ENCODE measurements at regions not wholly inside any gene's neighbourhood (a gene's known extent, or its start where the extent isn't known, plus 50 kb on each side); places are given as distances from the start of the nearest gene placed in this dataset.
A peak's percentile ranks its signal among the peaks of the same experiment; 100 is the strongest.
"Not testable (repeated sequence)": the region's sequence is repeated elsewhere in the genome, so short reads cannot be mapped to it uniquely, and the experiment has no call there.

GRCh38 chr3:75446948-75447347 lies 217.2 kb upstream of the FRG2C start:
- DNase-seq (ENCODE audit: low read depth); H3K4me3 ChIP-seq (ENCODE audit: low read depth, low read length): not testable (repeated sequence)

DNA sequence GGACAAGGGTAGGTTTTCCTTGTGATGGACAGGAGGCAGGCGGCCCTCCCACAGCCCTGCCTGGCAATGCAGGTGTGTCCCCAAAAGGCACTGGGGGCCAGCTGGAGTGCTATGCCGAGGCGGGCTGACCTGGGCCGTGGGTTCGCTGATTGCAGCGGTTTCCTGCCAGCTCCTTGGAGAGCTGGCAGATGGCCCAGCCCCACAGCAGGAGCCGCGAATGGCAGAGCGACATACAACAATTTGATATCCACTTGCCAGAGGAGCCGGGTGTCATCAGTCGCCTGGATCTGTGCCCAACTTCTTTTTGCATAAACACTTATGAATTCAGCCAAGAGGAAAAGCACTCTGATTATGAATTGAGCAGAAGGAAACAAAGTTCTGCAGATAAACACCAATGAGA lies 210.8 kb upstream of the FRG2C start:
- DNase-seq (ENCODE audit: low read depth): peak; percentile 30
- H3K4me3 ChIP-seq (ENCODE audit: low read depth, low read length): not testable (repeated sequence)

DNA sequence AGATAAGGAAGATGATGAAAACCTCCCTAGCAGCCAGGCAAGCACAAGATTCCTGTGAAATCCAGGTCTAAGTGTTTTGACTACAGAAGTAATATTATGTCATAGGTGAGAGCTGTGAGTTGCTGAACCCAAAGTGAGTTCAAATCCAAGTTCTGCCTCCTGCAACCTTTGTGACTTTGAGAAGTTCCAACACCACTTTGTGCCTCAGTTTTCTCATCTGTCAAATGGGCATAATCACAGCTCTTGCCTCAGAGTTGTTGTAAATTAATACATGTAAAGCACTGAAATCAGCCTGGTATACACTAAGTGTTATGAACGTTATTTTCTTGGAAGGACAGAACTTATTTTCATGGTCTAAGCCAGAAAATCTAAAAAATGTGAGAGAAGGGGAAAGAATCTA lies 210.3 kb upstream of the FRG2C start:
- not testable (repeated sequence) for H3K4me3 ChIP-seq (ENCODE audit: low read depth, low read length); DNase-seq (ENCODE audit: low read depth)

DNA sequence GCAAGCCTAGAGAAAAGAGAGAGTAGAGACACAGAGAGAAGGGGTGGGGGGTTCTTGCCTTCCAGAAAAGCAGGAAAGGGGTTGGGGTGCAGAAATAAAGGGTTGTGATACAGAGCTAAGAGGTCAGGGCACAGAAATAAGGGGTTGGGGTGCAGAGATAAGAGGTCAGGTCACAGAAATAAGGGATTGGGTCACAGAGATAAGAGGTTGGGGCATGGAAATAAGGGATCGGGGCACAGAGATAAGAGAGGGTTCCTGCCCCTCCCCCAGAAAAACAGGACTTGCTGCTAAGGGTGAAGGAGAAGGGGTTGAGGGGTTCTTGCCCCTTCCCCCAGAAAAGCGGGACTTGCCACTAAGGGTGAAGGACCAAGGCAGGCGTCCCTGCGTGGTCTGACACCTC lies 189.6 kb upstream of the FRG2C start:
- not testable (repeated sequence) for H3K4me3 ChIP-seq (ENCODE audit: low read depth, low read length); DNase-seq (ENCODE audit: low read depth)

- peak; percentile 0 for DNase-seq (ENCODE audit: low read depth)
- not testable (repeated sequence) for H3K4me3 ChIP-seq (ENCODE audit: low read depth, low read length)
These were observed 167.5 kb upstream of the FRG2C start for GRCh38 chr3:75496600-75496999.

DNA sequence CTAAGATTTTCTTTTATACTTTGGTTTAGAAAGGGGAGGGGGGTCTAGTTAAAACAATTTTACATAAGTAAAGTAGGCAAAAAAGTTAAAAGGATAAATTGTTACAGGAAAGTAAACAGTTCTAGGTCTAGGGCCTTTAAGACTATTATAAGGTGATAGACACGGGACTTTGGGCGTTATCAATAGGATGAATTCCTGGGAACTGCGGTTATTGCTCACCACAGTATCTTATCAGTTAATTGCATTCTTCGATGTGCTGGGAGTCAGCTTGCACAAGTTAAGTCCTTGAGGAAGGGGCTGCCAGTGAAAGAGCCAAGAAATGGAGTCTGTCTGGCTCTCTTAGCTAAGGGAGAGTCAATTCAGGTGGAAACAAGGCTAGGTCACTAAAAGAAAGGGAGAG lies 163.8 kb upstream of the FRG2C start:
- not testable (repeated sequence) for H3K4me3 ChIP-seq (ENCODE audit: low read depth, low read length); DNase-seq (ENCODE audit: low read depth)

GRCh38 chr3:75502171-75502570 lies 162.0 kb upstream of the FRG2C start:
- H3K4me3 ChIP-seq (ENCODE audit: low read depth, low read length); DNase-seq (ENCODE audit: low read depth): not testable (repeated sequence)

- DNase-seq (ENCODE audit: low read depth): peak; percentile 43
- TF ChIP-seq CTCF (conservative IDR thresholded peaks at IDR 0.05; ENCODE audit: low read depth, low read length): peak; percentile 37
These were observed 161.1 kb upstream of the FRG2C start for GRCh38 chr3:75502769-75503756.

GRCh38 chr3:75506603-75507002 lies 157.5 kb upstream of the FRG2C start:
- no peak overlapping the region for H3K4me3 ChIP-seq (ENCODE audit: low read depth, low read length)
- DNase-seq (ENCODE audit: low read depth): no peak
- TF ChIP-seq CTCF (conservative IDR thresholded peaks at IDR 0.05; ENCODE audit: low read depth, low read length): no peak

More at GRCh38 chr3:75502769-75503756, 161.1 kb upstream of the FRG2C start:
- peak overlapping the region; percentile 10 for H3K4me3 ChIP-seq (ENCODE audit: low read depth, low read length)

GRCh38 chr3:75507956-75508355 lies 156.2 kb upstream of the FRG2C start:
- H3K4me3 ChIP-seq (ENCODE audit: low read depth, low read length); DNase-seq (ENCODE audit: low read depth): not testable (repeated sequence)

DNA sequence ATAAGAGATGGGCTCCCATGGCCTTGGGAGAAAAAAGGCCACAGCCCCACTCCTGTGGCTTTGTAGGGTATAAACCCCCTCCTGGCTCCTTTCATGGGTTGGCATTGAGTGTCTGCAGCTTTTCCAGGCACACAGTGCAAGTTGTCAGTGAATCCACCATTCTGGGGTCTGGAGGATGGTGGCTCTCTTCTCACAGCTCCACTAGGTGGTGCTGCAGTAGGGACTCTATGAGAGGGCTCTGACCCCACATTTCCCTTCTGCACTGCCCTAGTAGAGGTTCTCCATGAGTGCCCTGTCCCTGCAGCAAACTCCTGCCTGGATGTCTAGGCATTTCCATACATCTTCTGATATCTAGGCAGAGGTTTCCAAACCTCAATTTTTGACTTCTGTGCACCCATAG lies 136.5 kb upstream of the FRG2C start:
- DNase-seq (ENCODE audit: low read depth); H3K4me3 ChIP-seq (ENCODE audit: low read depth, low read length): not testable (repeated sequence)

DNA sequence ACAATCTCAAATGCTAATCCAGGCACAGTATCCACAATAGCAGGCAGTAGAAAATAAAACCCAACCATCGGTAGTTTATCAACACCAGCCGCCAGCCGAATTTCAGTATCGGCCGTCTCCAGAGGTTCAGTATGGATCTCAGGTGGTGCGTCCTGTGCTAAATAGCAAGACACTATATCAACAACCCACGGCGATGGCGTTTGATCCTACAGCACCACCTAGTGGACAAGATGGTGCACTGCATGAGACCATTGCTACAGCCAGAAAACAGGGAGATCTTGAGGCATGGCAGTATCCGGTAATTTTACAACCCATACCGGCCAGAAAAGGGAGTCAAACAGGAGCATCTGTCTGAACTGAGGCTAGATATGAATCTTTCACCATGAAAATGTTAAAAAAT lies 112.0 kb upstream of the FRG2C start:
- not testable (repeated sequence) for H3K4me3 ChIP-seq (ENCODE audit: low read depth, low read length)
- TF ChIP-seq CTCF (conservative IDR thresholded peaks at IDR 0.05; ENCODE audit: low read depth, low read length): peak; percentile 59
- peak; percentile 38 for DNase-seq (ENCODE audit: low read depth)

DNA sequence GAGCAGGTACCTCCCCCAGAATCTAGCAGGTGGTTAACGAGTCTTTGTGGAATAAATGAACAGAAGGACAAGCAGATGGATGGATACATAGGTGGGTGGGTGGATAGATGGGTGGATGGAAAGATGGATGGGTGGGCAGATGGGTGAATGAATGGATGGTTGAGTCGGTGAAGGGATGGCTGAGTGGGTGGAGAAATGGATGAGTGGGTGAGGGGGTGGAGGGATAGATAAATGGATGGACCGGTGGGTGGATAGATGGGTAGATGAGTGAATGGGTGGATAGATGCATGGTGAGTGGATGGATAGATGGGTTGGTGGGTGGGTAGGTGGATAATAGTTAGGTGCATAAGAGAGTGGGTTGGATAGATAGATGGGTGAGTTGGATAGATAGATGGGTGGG lies 99.7 kb upstream of the FRG2C start:
- not testable (repeated sequence) for DNase-seq (ENCODE audit: low read depth)

GRCh38 chr3:75572303-75572702 lies 91.8 kb upstream of the FRG2C start:
- DNase-seq (ENCODE audit: low read depth); H3K4me3 ChIP-seq (ENCODE audit: low read depth, low read length): not testable (repeated sequence)

More for the DNA sequence above, 99.7 kb upstream of the FRG2C start:
- H3K4me3 ChIP-seq (ENCODE audit: low read depth, low read length): not testable (repeated sequence)

DNA sequence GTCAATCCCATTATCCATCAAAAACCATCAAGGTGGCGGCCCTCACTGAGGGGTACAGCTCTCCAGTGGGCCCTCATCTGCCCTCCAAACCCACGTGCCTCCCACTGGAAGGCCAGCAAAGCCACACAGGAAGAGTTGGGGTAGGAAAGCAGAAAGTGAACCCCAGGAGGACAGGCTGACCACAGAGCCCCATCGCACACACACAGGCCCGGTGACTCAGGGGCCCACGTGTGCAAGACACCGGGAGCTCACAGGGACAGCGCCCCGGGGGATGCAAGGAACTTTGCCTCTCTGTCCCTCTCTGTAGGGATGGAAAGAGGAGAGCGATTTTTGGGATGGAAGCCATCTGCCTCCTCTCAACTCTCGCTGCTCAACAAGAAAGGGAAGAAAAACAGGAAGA lies 85.0 kb upstream of the FRG2C start:
- DNase-seq (ENCODE audit: low read depth); H3K4me3 ChIP-seq (ENCODE audit: low read depth, low read length): not testable (repeated sequence)

DNA sequence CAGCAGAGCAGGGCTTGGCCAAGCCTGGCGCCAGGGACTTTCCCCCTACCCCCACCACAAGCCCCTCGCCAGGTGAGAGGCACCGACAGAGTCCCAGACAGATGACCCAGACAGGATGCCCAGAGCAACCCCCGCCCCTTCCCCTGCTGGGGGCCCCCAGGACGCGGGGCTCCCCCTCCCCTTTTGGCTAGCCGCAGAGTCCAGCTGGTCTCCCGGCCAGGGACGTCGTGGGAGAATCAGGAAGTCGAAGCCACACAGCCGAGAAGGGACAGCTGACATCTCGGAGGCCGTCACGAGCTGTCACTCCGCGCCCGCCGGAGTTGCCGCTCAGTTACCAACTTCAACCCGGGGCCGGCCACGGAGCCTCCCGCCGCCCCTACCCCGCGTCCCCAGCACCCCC lies 84.6 kb upstream of the FRG2C start:
- H3K4me3 ChIP-seq (ENCODE audit: low read depth, low read length); DNase-seq (ENCODE audit: low read depth): not testable (repeated sequence)
